Panc1 (cell line): ENCODE measurements at regions not wholly inside any gene's neighbourhood (a gene's known extent, or its start where the extent isn't known, plus 50 kb on each side); places are given as distances from the start of the nearest gene placed in this dataset.
"Not testable (repeated sequence)": the region's sequence is repeated elsewhere in the genome, so short reads cannot be mapped to it uniquely, and the experiment has no call there.

Source experiments
- ATAC-seq: fragments of 200-7000 bp; cut with Tn5 transposase; 2 replicates; pipeline ENCODE4 v1.9.1; 2020; ENCODE audit warnings: mild to moderate bottlenecking, moderate library complexity
- BruUV-seq: library from RNA; stranded (reverse); fragments of 400-500 nt; replicated peaks from 2 replicates; lab custom pipeline; 2021; lab: Mats Ljungman, UMichigan
- CTCF ChIA-PET: fragments of 300-600 bp; sonication (Branson Sonifier 250); formaldehyde crosslinking; loops from one replicate; lab custom pipeline; 2022; ENCODE audit warnings: antibody characterized with exemption; lab: Charles Lee
- POLR2A ChIA-PET: fragments of 300-600 bp; sonication (Branson Sonifier 250); formaldehyde crosslinking; loops from one replicate; lab custom pipeline; 2022; ENCODE audit warnings: antibody characterized with exemption; lab: Charles Lee
- DNase-seq: peaks from one replicate; pipeline ENCODE4 v3.0.0-alpha.2; 2010; ENCODE audit warnings: low read depth, low spot score
- H3K27ac ChIP-seq: 2 replicates; pipeline ENCODE4 v1.5.1; 2011; ENCODE audit warnings: mild to moderate bottlenecking, low read length, inconsistent platforms
- H3K27me3 ChIP-seq: fragments of 200-500 bp; sonication (Bioruptor generic); 2 replicates; pipeline ENCODE4 v1.6.0; 2014; ENCODE audit warnings: low read length, inconsistent platforms; ENCODE audit not compliant: control insufficient read depth, insufficient read depth
- H3K36me3 ChIP-seq: fragments of 200-500 bp; sonication (Bioruptor generic); 2 replicates; pipeline ENCODE4 v1.5.1; 2014; ENCODE audit warnings: inconsistent platforms, mild to moderate bottlenecking, low read length, moderate library complexity; ENCODE audit not compliant: control insufficient read depth, insufficient read depth
- H3K4me1 ChIP-seq: 2 replicates; pipeline ENCODE4 v1.5.1; 2011; ENCODE audit warnings: inconsistent platforms, mild to moderate bottlenecking, low read length, moderate library complexity; ENCODE audit not compliant: control insufficient read depth, insufficient read depth
- H3K4me3 ChIP-seq, 2 experiments: 2 replicates each; pipeline ENCODE4 v1.5.1; 2011 to 2012; ENCODE audit warnings: low read depth in 2 of 2, low read length in 2 of 2, mild to moderate bottlenecking in 2 of 2, inconsistent platforms in 1 of 2, moderate library complexity in 1 of 2
- H3K9me3 ChIP-seq: fragments of 200-500 bp; sonication (Bioruptor generic); 2 replicates; pipeline ENCODE4 v1.5.1; 2014; ENCODE audit warnings: low read depth, mild to moderate bottlenecking, inconsistent platforms, low read length, moderate library complexity; ENCODE audit not compliant: control insufficient read depth, insufficient read depth
- in situ Hi-C: cut with HindIII; loops from 2 replicates; pipeline ENCODE4 v1.10.0; 2016; ENCODE audit warnings: low sequenced_read_pairs, low pct_unique_long_range_greater_than_20kb
- intact Hi-C: fragments of 100-400 bp; cut with micrococcal nuclease; formaldehyde crosslinking; loops from one replicate; pipeline ENCODE4 v1.10.0; 2022; ENCODE audit not compliant: unreplicated experiment

- H3K36me3 ChIP-seq, ATAC-seq, CTCF ChIA-PET, DNase-seq, H3K27me3 ChIP-seq, H3K4me3 ChIP-seq, H3K4me1 ChIP-seq, BruUV-seq, in situ Hi-C loops, H3K27ac ChIP-seq, H3K9me3 ChIP-seq, POLR2A ChIA-PET, intact Hi-C loops: not testable (repeated sequence)
These were observed 297.5 kb downstream of the KLF13 start for GRCh38 chr15:31624115-31624514.

GRCh38 chr15:31635715-31636114 lies 309.1 kb downstream of the KLF13 start:
- H3K9me3 ChIP-seq, DNase-seq, H3K4me3 ChIP-seq, POLR2A ChIA-PET, in situ Hi-C loops, CTCF ChIA-PET, H3K36me3 ChIP-seq, H3K4me1 ChIP-seq, H3K27me3 ChIP-seq, ATAC-seq, BruUV-seq, H3K27ac ChIP-seq: not testable (repeated sequence)
- intact Hi-C loops, result loop anchor here (5.0 kb wide), 1 partner anchor 232 kb away; no protein-coding TSS in a partner anchor

DNA sequence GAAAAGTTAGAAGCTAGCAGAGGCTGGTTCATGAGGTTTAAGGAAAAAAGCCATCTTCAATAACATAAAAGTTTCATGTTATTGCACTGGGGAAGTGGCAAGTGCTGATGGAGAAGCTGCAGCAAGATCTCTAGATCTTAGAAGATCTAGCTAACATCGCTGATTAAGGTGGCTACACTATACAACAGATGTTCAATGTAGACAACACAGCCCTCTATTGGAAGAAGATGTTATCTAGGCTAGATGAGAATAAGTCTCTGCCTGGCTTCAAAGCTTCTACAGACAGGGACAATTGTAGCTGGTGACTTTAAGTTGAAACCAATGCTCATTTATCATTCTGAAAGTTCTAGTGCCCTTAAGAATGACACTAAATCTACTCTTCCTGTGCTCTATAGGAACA lies 310.3 kb downstream of the KLF13 start:
- H3K4me3 ChIP-seq, H3K27ac ChIP-seq, H3K4me1 ChIP-seq, in situ Hi-C loops, H3K27me3 ChIP-seq, H3K36me3 ChIP-seq, BruUV-seq, H3K9me3 ChIP-seq, DNase-seq, ATAC-seq, POLR2A ChIA-PET: not testable (repeated sequence)
- CTCF ChIA-PET, result interaction anchor here (0.7 kb wide), 1 partner anchor 138 kb away, joined by 4 read pairs; no protein-coding TSS in a partner anchor
- intact Hi-C loops, result loop anchor here (5.0 kb wide), 1 partner anchor 230 kb away; no protein-coding TSS in a partner anchor

DNA sequence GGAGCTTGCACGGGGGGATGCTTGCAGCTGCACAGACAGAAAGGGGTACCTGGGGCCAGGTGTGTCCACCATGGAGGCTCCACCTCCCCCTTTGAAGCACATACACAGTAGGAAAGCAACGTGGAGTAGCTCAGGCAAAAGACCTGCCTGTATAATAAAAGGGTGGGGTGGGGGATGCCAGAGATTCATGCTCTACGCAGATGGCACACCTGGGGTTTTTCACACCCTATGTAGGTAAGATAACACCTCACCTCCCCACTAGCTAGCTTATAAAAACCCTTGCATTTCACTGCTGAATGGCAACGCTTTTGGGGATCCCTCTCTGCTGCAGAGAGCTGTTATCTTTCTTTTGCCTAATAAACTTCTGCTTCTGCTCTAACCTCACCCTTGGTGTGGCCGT lies 317.3 kb downstream of the KLF13 start:
- CTCF ChIA-PET, H3K27me3 ChIP-seq, H3K27ac ChIP-seq, H3K9me3 ChIP-seq, BruUV-seq, ATAC-seq, in situ Hi-C loops, intact Hi-C loops, POLR2A ChIA-PET, H3K36me3 ChIP-seq, H3K4me1 ChIP-seq, DNase-seq, H3K4me3 ChIP-seq: not testable (repeated sequence)

DNA sequence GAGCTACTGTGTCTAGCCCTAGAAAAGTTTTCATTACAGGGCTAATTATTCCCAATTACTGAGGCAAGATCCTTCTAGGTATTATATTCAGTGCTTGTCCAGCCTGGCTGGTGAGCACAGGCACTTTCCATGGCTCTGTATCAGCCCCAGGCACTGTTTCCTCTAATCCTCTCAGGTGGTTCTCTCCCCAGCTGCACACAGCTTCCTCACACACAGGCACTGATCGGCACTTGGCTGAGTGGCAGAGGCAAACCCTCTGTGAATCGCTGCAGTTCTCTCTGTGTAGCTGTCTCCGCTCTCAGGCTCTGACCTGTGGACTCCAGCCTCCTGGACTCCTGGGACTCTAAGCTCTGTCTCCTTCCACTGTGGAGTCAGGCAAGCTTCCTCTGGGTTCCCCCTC lies 318.1 kb downstream of the KLF13 start:
- POLR2A ChIA-PET, H3K27me3 ChIP-seq, in situ Hi-C loops, DNase-seq, H3K36me3 ChIP-seq, H3K4me1 ChIP-seq, intact Hi-C loops, CTCF ChIA-PET, H3K4me3 ChIP-seq, BruUV-seq, ATAC-seq, H3K27ac ChIP-seq, H3K9me3 ChIP-seq: not testable (repeated sequence)

- H3K27ac ChIP-seq, intact Hi-C loops, CTCF ChIA-PET, DNase-seq, POLR2A ChIA-PET, H3K4me3 ChIP-seq, H3K4me1 ChIP-seq, H3K9me3 ChIP-seq, BruUV-seq, ATAC-seq, H3K27me3 ChIP-seq, H3K36me3 ChIP-seq, in situ Hi-C loops: not testable (repeated sequence)
These were observed 320.7 kb downstream of the KLF13 start for GRCh38 chr15:31647337-31647826.

- CTCF ChIA-PET, H3K9me3 ChIP-seq, in situ Hi-C loops, H3K36me3 ChIP-seq, H3K27ac ChIP-seq, H3K4me1 ChIP-seq, H3K4me3 ChIP-seq, H3K27me3 ChIP-seq, BruUV-seq, DNase-seq, ATAC-seq, POLR2A ChIA-PET, intact Hi-C loops: not testable (repeated sequence)
These were observed 323.0 kb downstream of the KLF13 start for GRCh38 chr15:31649634-31650033.
